ENCODE measurements at regions not wholly inside any gene's neighbourhood (a gene's known extent, or its start where the extent isn't known, plus 50 kb on each side); places are given as distances from the start of the nearest gene placed in this dataset.
"Not testable (repeated sequence)": the region's sequence is repeated elsewhere in the genome, so short reads cannot be mapped to it uniquely, and the experiment has no call there.

DNA sequence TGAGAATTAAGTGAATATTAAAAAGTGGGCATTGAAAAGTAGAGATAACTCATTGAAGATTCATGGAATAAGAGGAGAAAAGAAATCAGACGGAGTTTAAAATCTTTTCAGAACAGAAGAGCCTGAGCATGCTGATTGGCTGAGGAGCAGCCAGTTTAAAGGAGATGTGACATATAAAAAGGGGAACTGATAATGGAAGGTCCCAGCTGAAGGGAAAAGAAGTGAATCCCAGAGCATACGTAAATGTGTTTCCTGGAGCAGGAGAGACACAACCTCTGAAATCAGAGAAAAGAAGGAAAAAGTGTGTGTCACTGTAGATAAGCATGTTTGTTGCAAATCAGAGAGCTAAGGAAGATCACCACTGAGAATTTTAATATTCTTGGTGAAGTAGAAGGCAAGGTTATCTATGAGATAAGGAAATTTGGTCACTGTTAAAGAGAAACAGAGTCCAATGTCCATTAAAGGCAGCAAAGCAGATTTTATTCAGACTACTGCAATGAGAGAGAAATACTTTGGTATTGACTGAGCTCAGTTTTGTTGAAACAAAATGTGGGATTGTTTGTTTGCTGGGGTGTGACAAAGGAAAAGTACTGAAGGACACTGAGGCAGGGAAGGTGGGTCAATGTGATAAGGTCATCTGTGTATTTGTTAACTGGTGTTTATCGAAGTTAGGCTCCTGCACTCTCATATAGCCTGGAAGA, 84.6 kb upstream of the WDR72 start:
- no peak for DNase-seq

GRCh38 chr15:53843166-53843565, 83.7 kb upstream of the WDR72 start:
- no peak for DNase-seq

DNA sequence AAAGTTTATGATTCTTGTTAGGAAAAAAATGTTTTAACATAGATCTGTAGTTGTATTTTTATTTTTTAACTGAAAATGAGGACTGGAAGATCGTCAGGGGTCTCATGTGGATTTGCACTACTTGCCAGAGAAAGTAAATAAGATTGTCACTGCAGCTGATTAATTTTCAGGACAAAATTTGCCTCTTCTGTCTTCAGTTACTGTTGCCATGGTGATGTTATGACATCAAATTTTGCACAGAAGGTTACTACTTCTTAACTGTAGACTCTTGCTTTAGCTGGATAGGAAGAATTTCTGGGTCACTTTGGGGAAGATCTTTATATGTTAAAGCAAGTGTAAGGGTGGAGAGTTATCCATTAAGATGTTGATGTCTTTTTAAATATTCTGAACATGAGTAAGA, 82.2 kb upstream of the WDR72 start:
- DNase-seq = no peak

DNA sequence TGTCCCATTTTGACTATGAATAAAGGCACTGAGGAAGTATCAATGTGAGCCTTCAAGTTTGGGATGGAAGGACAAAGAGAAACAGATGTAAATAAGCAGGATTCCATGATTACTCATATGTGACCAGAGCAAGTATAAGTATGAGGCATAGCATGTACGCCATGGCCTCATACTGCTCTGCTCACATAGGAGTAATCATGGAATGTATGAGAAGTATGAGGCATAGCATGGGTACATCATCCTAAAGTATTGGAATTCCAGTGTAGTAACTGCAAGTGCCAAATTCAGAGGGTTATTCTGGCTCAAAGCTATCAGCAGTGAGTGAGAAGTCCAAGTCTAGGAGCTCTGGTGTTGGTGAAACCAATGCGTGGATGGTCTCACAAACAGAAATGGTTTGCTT, 81.2 kb upstream of the WDR72 start:
- DNase-seq = no peak

DNA sequence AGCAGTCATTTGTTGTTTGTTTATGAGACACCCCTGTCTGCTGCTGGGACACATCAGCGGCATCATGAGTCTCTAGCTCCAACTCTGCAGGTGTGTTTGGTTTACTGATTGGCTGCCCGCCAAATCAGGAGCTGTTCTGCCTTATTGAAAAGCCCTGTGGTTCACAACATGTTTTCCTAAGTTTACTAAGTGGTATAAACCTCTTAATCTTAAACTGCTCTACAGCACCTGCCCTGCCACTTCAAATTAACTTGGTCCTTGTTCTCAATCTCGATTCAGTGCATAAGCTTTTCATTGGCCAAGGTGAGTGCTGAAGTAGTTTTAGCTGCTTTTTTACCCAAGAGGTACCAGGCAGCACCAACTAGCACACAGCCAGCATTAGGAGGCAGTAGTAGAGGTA, 77.8 kb upstream of the WDR72 start:
- DNase-seq = peak; percentile 54 to 58

DNA sequence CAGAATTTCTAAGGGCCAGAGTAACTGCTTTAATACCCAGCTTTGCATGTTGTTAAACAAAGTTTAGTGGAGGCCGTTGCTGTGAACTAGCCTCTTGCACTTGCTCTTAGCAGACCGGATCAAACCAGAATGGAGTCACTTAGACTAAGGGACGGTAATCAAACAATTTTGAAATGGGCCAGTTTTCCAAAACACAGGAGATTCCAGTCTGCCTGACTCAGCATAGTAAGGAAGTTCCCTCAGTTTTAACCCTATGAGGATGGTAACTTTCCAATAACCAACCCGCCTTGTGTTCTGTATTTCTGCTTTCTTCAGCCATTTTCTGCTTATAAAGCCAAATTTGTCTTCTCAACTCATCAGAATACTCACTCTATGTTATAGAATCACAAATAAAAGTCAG, 77.2 kb upstream of the WDR72 start:
- DNase-seq = no peak

DNA sequence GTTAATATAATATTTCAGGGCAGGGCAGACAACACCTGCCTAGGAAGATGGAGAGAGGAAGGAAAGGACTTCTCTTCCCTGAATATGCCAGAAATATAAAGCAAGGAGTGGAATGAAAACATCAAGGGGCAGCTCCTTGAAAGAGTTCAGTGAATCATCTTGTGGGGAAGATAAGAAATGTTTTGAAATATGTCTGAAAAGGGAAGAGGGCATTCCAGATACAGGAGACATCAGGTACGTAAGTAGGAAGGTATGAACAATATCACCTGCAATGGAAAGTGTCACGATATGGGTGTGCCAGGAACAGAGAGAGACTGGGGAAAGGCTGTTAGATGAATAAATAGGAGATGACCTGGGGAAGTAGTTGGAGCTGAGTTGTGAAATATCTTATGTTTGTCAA, 75.8 kb upstream of the WDR72 start:
- no peak for DNase-seq

DNA sequence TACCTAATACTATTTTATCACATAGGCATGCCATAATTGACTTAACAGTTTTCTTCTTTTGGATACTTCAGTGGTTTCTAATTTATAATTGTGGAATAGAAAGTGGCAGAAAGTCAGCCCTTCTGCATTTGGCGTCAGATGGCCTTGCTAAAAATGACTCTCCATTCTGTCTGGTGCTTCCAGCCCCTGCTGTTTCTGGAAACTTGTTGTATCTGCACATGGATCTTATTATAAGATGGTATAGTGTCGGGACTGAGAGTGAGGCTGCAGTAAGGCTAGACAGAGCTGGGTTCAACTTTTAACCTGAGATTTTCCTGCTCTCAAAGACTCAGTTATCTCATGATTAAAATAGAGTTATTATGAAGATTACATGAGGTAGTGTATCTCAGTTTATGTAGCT, 74.8 kb upstream of the WDR72 start:
- no peak for DNase-seq

- peak; percentile 83 to 87 for DNase-seq
Observed at GRCh38 chr15:53833134-53833624, 73.7 kb upstream of the WDR72 start.

- no peak for DNase-seq
Observed at GRCh38 chr15:53831907-53832770, 72.7 kb upstream of the WDR72 start.

DNA sequence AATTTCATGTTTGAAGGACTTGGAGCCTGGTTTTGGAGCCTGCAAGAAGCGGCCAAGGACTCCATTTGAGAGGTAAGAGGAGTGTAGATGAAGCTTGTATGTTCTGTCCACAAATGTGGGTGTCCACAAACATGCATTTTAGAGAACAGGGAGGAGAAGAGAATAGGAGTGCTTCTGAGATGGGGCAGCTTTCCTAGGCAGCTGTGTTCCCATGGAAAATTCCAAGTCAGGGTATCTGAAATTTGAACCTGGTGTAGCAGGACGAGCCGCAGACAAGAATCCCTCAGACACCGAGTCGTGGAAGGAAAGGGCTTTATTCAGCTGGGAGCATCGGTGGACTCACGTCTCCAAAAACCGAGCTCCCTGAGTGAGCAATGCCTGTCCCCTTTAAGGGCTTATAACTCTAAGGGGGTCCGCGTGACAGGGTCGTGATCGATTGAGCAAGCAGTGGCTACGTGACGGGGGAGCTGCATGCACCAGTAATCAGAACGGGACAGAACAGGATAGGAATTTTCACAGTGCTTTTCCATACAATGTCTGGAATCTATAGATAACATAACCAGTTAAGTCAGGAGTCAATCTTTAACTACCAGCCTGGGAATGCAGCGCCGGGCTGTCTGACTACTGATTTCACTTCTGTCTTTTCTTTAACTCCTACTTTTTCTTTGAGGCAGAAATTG, 71.4 kb upstream of the WDR72 start:
- no peak for DNase-seq

DNA sequence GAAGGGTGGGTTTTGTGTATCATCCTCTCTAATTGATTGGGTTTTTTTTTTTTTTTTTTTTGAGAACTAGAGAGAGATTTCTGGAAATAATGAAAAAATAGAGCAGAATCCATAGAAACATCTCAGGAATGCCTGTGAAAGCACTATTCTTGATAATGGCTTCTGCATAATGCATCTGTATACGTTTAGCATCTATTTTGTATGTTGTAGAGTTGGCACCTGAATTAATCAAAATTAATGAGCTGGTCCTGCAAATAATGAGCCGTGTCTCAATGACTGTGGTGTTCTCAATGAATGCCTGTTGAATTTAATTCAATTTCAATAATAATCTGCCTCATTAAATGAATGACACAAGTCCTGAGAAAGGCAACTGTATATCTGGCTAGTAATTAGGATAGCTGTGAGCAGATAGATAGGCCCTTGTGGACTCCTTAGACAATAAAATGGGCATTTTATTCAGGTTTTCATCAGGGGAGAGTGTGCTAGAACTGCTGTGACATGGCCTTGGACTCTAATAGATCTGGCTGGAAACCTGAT, 70.5 kb upstream of the WDR72 start:
- DNase-seq = no peak

DNA sequence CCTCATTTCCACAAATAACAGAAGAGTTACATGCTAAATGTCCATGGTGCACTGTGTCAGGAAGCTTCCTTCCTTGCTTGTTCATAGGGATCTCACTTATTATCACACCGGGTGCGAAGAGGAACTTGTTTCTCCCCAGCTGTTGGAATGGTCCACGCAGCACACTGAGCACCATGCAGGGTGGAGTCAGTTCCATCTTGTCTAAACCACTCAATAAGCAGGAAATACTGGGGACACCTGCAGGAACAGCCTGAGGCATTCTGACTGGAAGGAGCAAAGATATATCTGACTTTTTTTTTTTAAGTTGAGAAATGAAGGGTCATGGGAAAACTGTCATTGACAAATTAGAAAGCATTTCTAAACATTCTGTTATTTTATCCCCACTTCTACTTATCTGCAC, 70.0 kb upstream of the WDR72 start:
- no peak for DNase-seq

DNA sequence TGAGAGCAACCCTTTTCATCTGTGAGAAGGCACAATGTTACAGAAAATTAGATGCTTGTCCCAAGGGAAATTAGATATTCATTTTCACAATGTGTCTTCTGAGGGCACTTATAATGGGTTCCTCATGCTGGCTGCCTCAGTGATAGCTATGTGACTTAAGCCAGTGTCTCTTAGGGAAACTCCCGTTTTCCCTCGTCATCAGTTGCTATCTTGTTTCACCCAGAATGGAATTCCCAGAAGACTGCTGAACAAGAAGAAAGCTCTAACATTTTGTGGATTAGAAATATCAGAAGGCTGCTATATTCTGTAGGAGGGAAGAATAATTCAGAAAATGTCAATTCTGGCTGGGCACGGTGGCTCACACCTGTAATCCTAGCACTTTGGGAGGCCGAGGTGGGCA, 67.9 kb upstream of the WDR72 start:
- no peak for DNase-seq

- DNase-seq = no peak
Observed at GRCh38 chr15:53811530-53811929, 52.1 kb upstream of the WDR72 start.

DNA sequence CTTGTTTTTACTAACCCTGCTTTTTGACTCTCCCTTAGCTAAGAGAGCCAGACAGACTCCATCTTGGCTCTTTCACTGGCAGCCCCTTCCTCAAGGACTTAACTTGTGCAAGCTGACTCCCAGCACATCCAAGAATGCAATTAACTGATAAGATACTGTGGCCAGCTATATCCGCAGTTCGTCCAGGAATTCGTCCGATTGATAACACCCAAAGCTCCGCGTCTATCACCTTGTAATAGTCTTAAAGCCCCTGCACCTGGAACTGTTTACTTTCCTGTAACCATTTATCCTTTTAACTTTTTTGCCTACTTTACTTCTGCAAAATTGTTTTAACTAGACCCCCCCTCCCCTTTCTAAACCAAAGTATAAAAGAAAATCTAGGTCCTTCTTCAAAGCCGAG, 50.8 kb upstream of the WDR72 start:
- DNase-seq = not testable (repeated sequence)
